Anterior cingulate cortex (tissue), 58 donors: ENCODE measurements at regions not wholly inside any gene's neighbourhood (a gene's known extent, or its start where the extent isn't known, plus 50 kb on each side); places are given as distances from the start of the nearest gene placed in this dataset.
A peak's percentile ranks its signal among the peaks of the same experiment; 100 is the strongest.
"Not testable (repeated sequence)": the region's sequence is repeated elsewhere in the genome, so short reads cannot be mapped to it uniquely, and the experiment has no call there.

Source experiments
- DNase-seq, 58 donors: peaks; one replicate each; lab custom pipeline; 2025; lab: John Stamatoyannopoulos, UW

DNA sequence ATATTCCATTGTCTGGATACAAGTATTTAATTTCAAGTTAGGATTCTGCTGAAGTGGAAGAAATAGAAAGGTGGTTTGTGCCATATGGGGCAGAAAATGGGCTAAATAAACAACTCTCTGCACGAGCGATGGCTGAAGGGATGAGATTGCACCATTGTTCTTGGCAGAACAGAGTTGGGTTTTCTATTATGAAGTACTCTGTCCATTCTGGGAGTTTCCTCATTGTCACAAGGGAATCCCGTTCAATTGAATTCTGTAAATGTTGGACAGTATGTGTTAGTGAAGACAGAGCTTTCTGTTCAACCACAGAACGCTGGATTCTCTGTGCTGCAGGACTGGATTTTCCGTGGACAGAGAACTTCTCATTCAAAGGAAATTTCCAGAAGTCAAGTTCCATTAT is 345.5 kb upstream of the PRICKLE1 start:
- DNase-seq: no peak

DNA sequence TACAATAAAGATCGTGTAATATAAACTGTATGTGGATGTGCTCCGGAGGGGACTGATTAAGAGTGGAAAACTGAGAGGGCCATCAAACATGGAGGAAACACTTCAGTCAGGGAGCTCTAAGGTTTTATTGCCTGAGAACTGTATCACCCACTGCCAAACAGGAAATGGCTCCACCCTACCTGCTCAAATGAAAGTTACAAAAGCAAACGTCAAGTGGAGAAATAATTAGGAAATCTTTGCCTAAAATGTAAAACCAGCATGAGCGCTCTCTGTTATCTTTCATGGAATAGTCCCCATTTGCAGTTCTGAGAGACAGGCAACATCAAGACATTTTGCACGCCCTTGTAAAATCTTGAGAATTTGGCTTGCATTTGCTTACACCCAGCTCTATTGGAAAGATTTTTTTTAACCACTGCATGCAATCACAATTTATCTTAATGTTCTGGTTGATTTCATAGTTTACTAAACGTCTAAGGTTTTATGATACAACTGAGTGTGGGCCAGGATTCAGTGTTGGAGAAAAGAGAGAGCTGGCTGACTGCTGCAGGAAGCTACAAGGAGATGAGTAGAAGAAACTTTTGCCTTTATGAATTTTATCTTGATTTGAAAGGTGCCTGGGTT is 344.0 kb upstream of the PRICKLE1 start:
- no peak for DNase-seq

DNA sequence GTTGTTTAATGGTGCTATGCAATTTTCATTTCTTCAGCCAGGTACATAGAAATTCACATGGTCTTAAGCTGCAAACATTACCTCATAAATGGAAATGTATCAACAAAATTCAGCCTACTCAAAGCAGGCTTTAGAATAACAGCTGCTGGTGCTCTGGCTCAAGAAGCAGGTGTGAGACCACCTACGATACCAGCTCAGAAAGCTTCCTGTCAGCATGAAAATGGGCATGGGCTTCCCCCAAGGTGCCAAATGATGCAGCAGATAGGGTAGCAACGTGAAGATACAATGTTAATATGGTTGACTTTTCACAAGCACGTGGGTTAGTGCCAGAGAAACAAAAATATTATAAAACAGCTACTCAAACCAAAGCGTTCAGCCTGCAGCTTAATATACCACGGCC is 343.4 kb upstream of the PRICKLE1 start:
- DNase-seq: peak in 6 of 58 donors; percentile 4 to 26 (median 4)

DNA sequence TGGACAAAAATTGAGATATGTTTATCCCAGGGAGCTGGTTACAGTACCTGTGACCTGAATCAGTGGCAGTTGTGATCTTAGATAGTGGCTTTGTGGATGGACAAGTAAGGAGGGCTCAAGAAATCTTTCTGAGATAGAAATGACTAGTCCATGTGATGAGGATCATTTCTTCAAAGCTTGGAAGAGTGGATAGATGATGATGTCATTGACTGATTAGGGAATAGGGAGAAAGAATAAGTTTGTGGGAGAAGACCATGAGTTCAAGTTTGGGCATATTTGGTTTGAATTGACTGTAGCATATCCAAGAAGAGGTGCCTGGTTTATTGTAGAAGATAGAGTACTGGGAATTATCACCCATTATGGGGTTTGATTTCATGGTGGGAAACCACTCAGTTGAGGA is 336.7 kb upstream of the PRICKLE1 start:
- DNase-seq: no peak

DNA sequence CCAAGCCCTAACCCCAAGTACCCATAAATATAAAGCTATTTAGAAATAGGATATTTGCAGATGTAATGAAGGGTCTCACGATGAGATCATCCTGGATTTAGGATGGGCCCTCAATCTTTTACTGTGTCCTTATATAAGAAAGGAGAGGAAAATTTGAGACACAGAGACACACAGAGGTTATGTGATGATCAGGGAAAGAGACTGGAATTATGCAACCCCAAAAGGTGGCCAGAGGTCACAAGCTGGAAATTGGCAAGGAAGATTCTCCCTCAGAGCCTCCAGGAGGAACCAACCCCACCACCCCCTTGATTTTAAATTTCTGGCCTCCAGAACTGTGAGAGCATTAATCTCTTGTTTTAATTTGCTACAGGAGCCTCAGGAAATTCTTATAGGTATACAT is 334.9 kb upstream of the PRICKLE1 start:
- no peak for DNase-seq

DNA sequence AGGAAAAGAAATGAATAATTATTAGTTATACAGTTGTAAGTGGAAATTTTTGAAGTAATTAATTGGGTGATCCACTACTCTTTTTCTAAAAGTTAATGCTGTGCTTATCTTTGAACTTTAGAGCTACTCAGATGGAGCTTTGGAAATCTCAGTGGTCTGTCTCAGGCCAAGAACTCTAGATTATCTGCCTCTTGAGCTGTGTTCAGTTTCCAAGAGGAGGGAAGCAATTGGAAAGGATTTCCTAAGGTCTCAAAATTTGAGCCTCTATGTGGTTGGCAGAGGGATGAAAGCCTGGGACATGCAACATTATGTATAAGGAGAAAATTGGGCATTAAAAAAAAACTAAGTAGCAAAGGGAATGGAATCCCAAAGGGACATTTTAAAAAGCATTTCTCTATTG is 334.0 kb upstream of the PRICKLE1 start:
- DNase-seq: no peak

DNA sequence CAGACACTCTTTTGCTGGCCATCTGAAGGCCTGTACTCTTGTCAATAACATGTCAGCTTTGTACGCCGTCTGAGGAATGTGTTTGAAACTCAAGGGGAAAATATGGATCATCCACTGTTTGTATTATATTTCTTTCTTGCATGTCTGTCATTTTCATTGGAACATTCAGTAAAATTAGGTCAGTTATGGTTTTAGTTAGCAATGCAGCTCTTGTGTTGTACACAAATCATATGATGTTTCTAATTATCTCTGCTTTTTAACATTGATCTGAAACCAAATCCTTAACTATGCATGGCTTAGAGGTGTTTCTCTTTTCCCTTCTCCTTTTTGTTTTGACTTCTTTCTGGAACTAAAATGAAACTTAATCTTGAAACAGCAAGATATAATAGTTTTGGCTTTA is 333.6 kb upstream of the PRICKLE1 start:
- no peak for DNase-seq

DNA sequence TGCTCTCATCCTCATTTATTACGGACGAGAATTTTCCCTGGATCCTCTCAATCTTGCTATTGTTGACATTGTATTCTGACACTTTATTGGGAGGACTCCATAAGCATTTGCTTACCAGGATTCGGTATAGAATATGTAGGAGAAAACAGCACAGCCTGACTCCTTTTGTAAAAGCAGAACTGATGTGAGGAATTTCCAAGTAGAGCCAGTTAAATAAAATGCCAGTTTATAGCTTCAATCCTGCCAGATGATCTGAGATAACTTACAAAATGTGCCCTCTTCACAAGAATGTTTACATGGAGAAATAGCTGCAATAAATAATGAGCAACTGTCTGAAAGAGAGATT is 332.9 kb upstream of the PRICKLE1 start:
- DNase-seq: no peak

DNA sequence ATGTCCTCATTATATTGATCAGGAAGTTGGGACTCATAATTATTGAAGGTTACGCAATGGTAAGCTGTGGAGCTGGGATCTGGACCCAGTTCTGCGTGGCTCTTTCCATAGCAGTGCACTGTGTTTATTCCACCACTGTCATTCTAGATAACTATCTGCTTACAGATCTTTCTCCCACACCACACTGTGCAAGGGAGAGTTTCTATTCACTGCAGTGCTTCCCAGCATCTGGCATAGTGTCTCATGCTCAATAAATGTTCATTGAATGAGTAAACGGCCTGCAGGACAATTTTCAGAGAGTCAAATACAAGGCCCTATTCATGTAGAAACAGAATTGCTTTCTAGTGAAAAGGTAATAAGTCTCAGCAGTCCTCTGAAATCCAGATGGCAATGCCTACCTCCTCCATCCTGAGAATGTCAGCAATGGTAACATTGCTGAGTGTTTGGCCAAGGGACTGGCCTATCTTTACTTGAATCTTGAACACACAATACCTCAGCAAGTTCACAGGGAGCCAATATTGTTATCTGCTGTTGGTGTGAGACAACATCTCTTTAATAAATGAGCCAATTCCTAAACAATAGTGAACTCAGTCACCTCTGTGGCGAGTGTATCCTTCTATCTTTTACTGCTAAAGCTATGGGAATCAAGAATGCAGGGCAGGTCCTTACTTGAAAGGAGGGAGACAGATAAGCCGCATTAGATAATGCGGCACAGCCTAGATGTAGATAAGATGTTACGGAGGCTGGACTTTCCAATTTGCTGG is 332.4 kb upstream of the PRICKLE1 start:
- DNase-seq: peak in 1 of 58 donors; percentile 8

DNA sequence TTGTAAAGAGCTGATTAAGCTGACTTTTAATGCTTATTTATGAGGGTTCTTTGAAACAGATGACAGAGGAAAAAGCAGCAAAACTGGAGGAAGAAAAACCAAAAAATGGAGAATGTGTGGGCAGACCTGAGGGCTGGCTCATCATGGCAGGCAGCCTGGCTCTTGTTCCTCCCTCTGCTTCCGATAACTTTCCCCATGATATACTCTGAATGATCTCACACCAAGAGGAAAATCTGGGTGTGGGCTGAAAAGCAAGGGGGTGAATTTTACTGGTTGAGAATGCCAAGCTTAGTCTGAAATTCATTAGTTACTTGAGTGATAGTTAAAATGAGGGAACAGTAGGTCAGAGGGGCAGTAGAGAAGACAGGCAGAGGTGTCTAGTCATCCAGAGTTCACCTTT is 330.1 kb upstream of the PRICKLE1 start:
- DNase-seq: peak in 5 of 58 donors; percentile 3 to 16 (median 10)

DNA sequence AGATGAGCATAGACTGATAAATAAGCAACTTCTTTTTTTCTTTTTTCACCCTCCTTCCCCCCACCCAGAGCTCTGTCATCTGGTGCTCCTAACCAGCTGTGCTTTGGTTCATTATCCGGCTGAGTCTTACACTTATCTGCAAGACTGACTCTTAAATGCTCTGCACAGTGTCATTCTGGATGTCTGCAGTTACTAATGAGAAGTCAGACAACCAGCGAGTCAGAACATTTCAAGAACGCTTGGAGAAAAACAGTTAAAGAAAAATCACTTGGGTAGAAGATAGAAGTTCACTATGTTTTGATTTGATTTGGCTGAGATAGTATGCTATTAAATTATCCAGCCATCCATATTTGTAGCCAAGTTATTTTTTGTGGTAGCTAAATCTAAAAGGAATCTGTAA is 328.9 kb upstream of the PRICKLE1 start:
- no peak for DNase-seq

DNA sequence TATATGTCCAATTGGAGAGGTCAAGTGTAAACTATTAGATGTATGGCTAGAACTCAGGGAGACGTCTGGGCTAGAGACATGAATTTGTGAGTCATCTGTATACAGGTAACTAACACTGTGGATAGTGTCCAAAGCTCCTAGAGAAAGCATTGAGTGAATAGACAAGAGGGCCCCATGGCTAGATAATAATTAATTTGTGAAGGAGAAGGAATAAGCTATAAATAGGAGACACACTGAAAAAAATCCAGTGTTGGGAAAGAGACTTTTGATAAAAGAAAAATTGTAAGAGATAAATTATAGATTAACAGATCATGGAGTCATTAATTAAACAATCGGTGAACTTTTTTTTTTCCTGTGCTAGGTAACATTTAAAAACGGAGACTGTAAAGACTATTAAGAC is 326.6 kb upstream of the PRICKLE1 start:
- no peak for DNase-seq

DNA sequence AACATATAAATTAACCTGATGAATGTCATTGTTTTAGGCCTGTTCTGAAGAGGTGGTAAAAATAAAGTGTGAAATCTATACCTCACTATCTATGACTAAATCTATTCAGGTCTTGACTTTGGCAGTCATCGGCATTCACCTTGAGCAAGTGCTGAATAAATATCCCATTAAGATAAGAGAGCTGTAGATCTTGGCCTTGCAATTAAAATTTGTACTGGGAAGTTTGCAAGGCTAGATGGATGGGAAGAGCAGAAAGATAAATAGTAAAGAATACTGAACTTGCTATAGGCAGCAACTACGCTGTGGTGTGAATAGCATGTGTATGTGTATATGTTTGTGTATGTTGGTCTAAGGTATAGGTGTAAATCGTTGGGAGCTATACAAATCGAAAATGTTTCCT is 325.9 kb upstream of the PRICKLE1 start:
- no peak for DNase-seq

DNA sequence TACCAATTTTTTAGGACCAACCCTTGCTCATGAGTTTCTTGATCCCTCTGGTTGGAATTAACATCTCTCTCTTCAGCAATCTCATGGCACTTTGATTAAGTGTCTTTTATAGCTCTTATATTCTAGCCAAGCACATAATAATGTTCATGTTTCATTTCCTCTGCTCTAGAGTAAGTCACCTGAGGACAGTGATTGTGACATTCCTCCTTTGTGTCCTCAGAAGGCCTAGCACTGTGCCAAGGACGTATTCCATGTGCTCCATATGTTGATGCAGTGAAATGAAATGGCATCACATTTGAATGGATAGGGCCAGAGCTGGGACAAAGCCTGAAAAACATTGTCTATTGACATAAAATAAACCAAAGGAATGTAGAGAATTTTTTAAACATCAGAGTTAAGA is 322.8 kb upstream of the PRICKLE1 start:
- no peak for DNase-seq

DNA sequence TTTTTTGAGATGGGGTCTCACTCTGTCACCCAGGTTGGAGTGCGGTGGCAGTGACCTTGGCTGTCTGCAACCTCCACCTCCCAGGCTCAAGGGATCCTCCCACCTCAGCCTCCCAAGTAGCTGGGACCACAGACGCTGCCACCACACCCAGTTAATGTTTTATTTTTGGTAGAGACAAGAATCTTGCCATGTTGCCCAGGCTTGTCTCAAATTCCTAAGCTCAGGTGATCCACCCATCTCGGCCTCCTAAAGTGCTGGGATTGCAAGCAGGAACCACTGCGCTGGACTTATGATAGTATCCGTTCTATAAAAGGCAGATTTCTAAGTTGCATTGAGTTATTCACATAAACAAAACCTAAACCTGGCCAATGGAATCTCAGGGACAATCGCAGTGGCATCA is 321.1 kb upstream of the PRICKLE1 start:
- no peak for DNase-seq

DNA sequence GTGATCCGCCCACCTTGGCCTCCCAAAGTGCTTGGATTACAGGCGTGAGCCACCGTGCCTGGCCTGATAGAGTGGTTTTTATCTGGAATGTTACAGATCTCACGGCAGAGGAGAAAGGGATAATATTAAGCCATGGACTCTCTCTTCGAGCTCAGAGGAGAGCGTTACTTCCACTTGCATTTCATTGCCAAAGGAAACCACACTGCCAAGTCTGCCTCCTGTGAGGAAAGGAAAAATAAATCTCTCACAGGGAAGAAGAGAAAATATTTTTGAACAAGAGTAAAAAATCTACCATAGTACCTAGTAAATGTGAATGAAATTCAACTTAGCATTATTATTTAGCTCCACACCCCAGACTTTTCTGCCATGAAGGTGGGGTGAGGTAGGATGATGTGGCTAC is 319.2 kb upstream of the PRICKLE1 start:
- no peak for DNase-seq

DNA sequence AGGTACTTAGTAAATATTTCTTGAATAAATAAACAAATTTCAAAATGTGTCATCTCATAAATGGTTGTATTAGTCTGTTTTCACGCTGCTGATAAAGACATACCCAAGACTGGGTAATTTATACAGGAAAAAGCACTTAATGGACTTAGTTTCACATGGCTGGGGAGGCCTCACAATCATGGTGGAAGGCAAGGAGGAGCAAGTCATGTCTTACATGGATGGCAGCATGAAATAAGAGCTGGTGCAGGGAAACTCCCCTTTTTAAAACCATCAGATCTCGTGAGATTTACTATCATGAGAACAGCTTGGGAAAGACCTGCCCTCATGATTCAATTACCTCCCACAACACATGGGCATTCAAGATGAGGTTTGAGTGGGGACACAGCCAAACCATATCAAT is 317.3 kb upstream of the PRICKLE1 start:
- not testable (repeated sequence) for DNase-seq

DNA sequence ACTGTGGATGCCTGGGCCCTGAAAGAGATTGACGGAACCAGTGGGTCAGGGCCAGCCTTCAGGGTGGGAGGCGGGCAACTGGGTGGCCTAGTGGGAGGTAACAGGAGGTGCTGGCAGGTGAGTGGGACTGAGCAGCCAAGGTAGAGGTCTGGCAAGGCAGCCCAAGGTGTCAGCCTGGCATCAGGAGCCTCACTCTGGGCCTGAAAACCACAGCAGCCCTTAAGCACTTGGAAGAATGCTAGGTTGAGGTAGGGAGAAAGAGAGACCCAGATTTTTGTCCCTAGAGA is 315.8 kb upstream of the PRICKLE1 start:
- DNase-seq: no peak

DNA sequence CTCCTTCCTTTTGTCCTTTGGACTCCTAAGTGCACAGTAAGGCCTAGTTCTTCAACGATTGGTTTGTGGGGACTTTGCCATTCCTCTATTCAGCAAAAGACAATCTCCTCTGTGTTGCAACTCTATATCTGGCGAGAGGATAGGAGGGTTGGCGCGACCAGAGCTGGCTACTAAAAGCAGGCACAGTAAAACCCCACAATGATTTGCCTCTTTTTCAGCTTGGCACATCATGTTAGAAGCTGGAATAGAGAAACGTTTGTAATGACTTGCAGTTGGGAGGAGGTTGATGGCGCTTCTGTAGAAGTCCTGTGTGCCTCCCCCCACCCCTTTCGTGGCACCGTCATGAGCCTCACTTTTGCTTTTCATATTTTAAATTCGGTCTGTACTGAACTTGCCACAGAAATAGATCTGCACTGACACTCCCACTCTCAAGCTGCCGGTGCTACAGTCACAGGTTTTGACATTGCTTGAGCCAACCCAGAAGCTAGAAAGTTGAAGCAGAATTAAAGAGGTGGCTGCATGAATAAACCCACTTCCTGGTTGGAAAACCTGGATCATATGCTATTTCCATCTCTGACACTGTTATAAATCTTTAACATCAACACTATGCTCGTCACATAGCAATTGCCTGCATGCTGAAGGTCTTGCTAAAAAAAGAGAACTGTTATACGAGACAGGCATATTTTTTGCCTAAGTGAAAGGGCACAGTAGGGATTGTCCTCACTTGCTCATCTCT is 315.3 kb upstream of the PRICKLE1 start:
- DNase-seq: peak in 52 of 58 donors; percentile 3 to 84 (median 50)

DNA sequence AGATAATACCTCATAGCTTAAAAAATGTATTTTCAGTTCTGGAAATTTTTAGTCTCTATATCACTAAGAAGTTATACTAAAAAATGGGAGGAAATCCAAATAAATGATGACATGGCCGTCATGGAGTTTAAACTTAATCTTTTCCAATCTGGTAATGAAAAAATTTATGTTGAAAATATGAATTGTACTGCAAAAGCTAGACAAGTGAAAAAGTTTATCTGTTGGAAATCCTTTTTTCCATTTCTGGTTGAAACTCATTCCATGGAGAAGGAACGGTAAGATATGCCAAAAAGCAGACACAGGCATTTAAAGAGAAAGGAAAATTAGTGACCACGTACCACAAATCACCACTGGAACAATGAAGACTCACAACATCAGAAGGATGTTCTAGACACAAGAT is 314.2 kb upstream of the PRICKLE1 start:
- DNase-seq: no peak

DNA sequence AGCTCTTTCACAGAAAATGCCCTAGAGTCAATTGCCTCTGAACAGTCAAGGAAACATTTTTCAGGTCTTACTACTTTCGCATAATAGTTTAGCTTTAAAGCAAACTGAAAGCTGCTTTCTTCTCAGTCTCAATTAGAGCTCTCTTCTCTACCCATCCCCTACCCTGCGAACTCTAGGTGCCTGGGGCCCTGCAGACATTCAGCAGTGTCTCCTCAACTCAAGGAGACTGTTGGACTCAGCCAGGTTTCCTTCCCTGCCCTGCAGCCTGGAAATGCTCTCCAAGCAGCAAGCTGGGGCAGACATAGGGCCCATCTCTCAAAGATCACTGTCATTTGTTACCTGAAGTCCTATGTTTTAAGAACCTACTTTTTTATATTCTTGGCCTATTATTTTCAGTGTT is 312.5 kb upstream of the PRICKLE1 start:
- DNase-seq: no peak

DNA sequence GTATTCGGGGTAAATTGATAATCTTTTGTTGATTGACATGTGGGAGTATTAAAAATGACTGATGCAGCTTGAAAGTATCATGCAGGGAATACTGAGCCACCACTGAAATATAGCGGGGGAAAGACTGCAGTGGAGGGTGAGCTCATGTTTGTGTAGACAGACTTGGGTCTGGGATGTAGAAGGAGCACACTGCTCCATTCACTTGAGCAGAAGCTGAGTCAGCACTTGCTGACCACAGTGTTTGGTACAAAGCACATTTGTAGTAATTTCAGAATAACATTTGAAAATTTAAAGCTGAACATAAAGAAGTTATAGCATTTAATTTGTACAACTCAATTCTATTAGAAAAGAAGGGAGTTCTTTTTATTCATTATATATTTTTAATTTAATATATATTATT is 304.3 kb upstream of the PRICKLE1 start:
- DNase-seq: no peak
